ENCODE measurements at regions not wholly inside any gene's neighbourhood (a gene's known extent, or its start where the extent isn't known, plus 50 kb on each side); places are given as distances from the start of the nearest gene placed in this dataset.

DNA sequence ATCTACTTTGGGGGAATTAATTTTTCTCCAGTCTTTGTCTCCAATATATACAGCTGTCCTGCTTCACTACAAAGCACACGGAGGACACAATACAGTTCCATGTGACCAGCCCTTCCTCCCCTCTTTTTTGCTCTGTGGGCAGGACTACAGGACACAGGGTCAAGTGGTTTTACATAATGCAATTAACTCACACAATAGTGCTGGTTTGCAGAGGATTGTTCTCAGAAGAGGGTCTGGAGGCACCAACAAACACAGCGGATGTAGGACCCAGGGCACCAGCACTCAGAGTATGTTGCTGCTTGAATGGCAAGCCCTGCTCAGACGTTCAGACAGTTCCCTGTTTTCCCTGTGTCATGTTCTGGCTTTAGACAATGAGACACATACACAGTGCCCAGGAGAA, 52.0 kb upstream of the NPTX2 start:
- TF ChIP-seq, protein P1, sequence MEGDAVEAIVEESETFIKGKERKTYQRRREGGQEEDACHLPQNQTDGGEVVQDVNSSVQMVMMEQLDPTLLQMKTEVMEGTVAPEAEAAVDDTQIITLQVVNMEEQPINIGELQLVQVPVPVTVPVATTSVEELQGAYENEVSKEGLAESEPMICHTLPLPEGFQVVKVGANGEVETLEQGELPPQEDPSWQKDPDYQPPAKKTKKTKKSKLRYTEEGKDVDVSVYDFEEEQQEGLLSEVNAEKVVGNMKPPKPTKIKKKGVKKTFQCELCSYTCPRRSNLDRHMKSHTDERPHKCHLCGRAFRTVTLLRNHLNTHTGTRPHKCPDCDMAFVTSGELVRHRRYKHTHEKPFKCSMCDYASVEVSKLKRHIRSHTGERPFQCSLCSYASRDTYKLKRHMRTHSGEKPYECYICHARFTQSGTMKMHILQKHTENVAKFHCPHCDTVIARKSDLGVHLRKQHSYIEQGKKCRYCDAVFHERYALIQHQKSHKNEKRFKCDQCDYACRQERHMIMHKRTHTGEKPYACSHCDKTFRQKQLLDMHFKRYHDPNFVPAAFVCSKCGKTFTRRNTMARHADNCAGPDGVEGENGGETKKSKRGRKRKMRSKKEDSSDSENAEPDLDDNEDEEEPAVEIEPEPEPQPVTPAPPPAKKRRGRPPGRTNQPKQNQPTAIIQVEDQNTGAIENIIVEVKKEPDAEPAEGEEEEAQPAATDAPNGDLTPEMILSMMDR (conservative IDR thresholded peaks at IDR 0.05; ENCODE audit: low read length), result no peak
- no peak for TF ChIP-seq EZH2phosphoT487 (IDR thresholded peaks at IDR 0.05; ENCODE audit: borderline replicate concordance)

Data from Loucy (cell line).